ENCODE measurements at regions not wholly inside any gene's neighbourhood (a gene's known extent, or its start where the extent isn't known, plus 50 kb on each side); places are given as distances from the start of the nearest gene placed in this dataset.
"Not testable (repeated sequence)": the region's sequence is repeated elsewhere in the genome, so short reads cannot be mapped to it uniquely, and the experiment has no call there.

DNA sequence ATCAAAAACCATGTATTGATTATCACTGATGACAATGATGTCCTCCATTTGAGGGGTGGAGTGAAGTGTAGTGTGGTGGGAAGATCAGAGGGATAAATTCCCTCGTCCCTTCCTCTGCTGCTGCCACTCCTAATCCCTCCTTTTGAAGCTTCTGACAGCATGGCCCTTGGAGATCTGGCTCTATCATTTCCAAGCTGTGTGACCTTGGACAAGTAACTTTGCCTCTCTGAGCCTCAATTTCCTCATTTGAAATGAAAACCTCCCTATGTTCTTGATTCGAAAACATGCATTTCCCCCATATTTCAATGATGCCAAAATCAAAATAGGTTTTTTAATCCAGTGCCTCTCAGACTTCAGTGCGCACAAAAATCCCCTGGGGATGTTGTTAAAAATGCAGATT, 231.6 kb downstream of the RBM19 start:
- intact Hi-C loops (cut with DNase I, micrococcal nuclease) = no loop called here
- DNase-seq (no peak), ATAC-seq (no peak)

DNA sequence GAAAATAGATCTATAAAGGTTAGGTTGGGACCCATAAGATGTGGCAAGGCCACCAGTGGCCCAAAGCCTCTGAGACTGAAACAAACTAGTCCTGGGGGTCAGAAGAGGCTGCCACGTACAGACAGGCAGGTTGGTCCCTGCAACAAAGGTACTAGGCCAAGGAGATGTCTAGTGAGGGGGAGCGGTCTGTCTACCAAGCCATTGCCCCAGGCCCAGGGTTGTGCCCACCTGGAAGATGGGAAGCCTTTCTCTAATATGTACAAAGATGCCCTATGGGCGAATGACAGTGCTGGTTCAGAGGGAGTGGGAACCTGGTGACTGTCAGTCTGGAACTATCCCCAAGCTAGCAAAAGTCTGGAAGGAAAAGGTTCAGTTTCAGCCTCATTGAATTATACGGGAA, 233.2 kb downstream of the RBM19 start:
- no peak for ATAC-seq

DNA sequence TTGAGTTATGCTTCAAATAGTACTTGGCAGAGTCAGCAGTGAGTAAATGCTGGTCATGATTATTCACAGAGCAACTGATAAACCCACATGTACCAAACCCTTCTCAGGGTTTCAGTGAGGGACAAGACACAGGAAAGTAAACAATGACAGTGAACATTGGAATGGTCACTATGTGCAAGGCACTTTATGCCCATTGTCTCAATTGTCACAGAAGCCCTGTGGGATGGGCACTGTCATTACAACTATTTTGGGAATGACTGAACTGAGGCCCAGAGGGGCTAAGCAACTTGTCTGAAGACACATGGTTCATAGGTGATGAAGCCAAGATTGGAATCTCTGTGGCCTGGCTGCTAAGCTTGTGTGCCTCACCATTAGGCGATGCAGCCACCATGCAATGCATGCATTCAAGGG, 238.5 kb downstream of the RBM19 start:
- intact Hi-C loops (cut with DNase I, micrococcal nuclease) = no loop called here

More for the DNA sequence above, 233.2 kb downstream of the RBM19 start:
- intact Hi-C loops (cut with DNase I, micrococcal nuclease) = no loop called here
- no peak for DNase-seq

DNA sequence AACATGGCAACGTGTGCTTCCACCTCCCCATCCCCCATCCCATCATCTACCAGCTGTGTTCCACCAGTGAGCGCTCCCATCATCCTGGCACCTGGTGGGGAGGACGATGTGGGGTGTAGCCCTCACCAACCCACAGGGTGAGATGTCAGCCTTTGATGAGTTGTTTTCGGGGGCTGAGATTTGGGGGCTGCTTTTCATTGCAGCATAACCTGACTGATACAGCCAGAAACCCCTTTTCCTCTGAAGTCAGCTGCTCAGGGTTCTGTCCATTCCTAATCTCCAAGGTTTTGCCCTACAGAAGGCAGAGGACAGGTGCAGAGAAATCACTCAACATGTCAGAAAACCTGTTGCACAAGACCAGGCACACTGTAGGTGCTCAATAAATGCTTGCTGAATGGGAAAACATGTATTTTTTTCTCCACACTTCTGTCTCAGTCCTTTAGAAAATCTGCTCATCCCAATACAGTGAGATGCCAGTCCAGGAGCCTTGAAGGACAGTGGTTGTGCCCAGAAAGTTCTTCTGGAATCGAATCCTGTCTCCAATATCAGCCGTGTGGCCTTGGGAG, 239.8 kb downstream of the RBM19 start:
- DNase-seq (no peak), ATAC-seq (no peak)
- intact Hi-C loops (cut with DNase I, micrococcal nuclease) = no loop called here

More for the DNA sequence above, 238.5 kb downstream of the RBM19 start:
- ATAC-seq (no peak), DNase-seq (no peak)

DNA sequence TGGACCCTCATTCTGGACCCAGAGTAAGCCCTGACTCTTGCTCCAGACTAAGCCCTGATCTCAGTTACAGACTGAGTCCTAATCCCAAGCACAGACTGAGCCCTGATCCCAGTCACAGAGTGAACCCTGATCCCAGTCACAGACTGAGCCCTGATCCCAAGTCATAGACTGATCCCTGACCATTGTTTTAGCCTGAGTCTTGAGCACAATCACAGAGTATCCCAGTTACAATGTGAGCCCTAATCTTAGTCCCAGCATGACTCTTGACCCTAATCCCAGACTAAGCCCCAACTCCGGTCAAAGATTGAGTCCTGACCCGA, 240.6 kb downstream of the RBM19 start:
- intact Hi-C loops (cut with DNase I, micrococcal nuclease) = no loop called here
- DNase-seq (no peak), ATAC-seq (no peak)

DNA sequence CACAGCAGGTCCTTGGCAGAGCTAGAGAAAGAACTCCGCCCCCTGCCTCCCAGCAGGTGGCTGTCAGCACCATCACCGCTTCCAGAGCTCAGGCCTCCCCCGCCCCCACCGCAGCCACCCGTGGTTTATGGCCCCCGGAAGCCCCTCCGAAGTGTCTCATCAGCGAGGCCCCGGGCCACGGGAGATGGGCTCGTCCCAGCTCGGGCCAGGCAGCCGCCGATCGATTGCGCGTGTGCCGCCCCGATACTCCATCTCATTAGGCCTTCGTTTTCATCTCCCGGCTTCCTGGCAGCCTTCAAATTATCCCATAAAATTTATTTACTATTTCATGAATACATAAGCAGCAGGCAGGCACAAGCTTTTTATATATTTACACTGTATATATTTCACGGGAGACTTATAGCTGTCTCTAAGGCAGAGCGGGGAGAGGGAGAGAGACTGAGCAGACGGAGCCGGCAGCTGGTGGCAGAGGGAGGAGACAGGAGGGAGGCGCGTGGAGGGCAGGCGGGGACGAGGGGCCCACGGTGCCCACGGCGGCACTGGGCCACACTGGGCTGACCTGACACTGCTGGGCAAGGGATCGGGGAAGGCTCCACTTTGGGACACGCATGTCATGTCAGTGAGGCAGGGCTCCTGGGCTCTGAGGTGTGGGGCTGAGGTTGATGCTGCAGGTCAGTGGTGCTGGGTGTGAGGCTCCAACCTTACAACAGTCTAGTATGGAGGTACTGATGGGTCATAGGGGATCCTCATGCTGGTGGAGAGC, 241.2 kb downstream of the RBM19 start:
- DNase-seq (no peak), ATAC-seq (no peak)
- intact Hi-C loops (cut with DNase I, micrococcal nuclease) = no loop called here

DNA sequence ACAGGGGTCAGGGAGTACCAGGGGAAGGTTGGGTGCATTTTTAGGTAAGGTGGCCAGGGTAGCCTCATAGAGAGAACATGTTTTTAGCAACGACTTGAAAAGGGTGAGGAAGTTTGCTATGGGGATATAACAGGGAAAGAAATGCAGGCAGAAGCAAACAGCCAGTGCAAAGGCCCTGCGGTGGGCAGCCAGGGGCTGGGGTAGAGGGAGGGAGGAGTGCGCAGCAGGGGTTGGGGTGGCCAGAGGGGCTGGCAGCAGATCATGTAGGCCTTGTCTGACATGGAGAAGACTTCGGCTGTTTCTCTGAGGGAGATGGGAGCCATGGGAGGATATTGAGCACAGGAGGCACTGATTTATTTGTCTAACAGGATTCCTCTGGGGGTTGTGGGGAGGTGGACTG, 242.5 kb downstream of the RBM19 start:
- intact Hi-C loops (cut with DNase I, micrococcal nuclease) = no loop called here
- no peak for ATAC-seq
- no peak for DNase-seq

DNA sequence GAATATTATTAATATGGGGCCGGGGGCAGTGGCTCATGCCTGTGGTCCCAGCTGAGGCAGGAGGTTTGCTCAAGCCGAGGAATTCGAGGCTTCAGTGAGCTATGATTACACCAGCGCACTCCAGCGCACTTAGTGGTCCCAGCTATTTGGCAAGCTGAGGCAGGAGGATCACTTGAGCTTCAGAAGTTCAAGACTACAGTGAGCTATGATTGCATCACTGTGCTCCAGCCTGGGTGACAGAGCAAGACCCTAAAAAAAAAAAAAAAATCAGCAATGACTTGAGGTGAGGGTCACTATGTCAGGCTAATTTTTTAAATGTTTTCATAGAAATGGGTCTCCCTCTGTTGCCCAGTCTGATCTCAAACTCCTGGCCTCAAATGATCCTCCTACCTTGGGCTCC, 243.4 kb downstream of the RBM19 start:
- intact Hi-C loops (cut with DNase I, micrococcal nuclease) = no loop called here
- ATAC-seq (no peak), DNase-seq (no peak)

DNA sequence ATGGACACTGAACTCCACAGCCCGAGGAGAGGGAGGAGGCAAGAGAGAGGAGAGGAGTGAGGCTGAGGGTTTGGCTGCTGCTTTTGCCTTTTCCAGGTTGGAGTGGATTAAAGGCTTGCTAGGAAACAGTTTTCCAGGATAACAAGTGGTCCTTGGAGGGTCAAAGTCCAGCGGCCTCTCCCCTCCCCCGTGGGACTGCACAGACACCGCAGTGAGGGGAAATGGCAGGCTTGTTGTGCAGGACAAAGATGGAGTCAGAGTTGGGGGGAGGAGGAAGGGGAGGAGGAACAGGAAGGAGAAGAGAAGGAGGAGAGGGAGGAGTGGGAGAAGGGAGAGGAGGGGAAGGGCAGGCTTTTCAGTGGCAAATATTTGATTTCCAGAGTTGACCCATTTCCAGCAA, 245.5 kb downstream of the RBM19 start:
- ATAC-seq (no peak), DNase-seq (no peak)
- intact Hi-C loops (cut with DNase I, micrococcal nuclease) = no loop called here

DNA sequence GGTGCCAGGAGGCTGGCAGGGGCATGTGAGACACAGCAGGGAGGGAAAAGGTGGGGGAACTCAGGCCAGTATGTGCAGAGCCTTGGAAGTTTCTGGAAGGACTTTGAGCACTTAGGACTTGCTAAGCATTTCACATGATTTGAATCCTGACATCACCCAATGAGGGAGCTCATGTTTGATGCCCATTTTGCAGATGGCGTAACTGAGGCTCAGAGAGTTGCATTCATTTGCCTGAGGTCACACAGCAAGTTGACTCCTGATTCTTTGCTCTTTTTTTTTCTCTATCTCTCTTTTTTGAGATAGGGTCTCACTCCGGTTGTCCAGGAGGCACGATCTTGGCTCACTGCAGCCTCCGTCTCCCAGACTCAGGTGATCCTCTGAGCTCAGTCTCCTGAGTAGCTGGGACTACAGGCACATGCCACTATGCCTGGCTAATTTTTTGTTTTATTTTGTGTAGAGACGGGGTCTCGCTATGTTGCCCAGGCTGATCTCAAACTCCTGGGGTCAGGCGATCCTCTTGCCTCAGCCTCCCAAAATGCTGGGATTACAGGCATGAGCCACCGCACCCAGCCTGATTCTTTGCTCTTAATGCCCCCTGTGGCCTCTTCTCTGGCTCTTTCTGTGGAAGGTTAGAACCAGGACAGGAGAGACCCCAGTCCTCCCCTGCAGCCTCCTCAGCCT, 246.1 kb downstream of the RBM19 start:
- DNase-seq = no peak
- intact Hi-C loops (cut with DNase I, micrococcal nuclease) = no loop called here
- ATAC-seq = no peak

DNA sequence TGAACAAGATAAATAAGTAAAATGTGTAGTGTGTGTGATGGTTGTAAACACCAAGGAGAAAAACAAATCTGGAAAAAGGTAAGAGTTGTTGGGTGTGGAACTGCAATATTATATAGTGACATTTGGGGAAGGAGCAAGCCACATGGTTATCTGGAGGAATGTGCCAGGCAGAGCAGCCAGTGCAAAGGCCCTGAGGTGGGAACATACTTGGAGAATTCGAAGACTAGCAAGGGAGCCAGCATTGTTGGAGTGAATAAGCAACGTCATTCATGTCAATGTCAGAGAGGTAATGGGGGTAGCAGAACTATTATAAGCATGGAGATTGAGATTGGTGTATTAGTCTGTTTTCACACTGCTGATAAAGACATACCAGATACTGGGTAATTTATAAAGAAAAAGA, 241.5 kb upstream of the LHX5 start:
- DNase-seq = no peak

DNA sequence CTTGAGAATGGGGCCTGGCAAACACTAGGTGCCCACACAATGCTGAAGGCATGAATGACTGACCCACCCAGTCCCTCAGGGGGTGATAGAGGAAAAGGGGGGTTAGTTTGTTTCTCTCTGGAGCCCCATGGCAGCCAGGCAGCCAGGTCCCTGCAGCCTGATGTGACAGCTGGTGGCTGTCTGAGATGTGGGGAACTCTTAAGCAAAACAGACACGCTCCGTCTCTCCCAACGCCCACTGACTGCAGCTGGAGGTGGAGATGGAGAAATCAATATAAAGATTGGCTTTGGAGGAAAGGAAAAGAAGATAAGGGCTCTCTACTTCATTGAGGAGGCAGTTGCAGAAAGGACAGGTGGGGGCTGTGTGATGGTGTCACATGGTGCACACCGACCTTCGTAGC, 240.8 kb upstream of the LHX5 start:
- intact Hi-C loops (cut with DNase I, micrococcal nuclease) = no loop called here
- ATAC-seq (no peak), DNase-seq (no peak)

More for the DNA sequence above, 241.5 kb upstream of the LHX5 start:
- intact Hi-C loops (cut with DNase I, micrococcal nuclease) = no loop called here
- no peak for ATAC-seq

DNA sequence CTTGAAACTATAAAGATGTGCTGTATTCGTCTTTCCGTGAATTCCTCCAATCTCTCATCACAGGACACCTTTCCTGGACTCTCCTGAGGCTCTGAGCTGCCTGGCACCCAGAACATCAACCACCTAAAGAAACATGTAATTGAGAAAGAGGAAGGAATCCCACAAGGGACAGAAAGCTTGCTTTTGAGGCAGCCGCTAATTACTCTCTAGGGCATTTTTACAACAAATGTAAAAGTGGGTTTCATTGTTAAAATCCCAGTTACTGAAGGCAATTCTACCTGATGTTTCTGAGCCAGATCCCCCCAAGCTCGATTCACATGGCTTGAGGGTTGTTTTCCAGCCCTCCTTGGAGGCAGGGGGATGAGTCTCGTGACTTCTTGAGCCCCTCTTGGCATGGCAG, 238.5 kb upstream of the LHX5 start:
- DNase-seq = no peak
- ATAC-seq = no peak
- intact Hi-C loops (cut with DNase I, micrococcal nuclease) = no loop called here

DNA sequence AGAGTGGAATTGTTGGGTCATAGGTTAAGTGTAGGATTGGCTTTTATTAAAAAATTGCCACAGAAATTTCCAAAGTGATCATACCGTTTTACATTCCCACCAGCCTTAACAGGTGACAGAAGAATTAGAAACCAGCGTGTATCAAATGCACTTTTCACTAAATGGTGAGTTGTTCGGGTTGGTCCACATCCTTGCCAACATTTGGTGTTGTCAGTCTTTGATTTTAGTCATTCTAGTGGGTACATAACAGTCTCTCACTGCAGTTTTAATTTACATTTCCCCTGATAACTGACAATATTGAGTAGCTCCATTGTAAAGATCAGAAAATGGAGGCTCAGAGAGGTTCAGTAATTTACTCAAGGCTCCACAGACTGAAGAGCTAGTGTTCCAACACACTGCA, 237.8 kb upstream of the LHX5 start:
- no peak for ATAC-seq
- no peak for DNase-seq
- intact Hi-C loops (cut with DNase I, micrococcal nuclease) = no loop called here

DNA sequence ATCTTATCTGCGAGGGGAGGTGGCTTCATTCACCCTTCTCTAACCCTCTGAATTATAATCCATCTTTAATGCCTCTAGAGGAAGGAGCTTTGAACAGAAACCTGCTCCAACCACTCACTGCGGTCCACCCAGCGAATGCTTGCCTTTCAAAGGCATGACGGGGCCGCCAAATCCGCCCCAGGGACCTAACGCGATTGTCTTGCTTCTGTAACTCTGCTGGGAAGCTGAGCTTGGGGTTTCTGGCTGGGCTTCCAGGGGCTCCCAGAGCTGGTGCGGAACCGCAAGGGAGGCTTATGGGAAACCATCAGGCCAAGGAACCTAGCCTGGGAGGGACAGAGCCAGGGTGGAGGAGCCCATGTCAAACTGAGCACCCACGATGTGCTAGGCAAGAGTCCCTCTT, 231.2 kb upstream of the LHX5 start:
- DNase-seq = no peak
- intact Hi-C loops (cut with DNase I, micrococcal nuclease) = no loop called here
- no peak for ATAC-seq

DNA sequence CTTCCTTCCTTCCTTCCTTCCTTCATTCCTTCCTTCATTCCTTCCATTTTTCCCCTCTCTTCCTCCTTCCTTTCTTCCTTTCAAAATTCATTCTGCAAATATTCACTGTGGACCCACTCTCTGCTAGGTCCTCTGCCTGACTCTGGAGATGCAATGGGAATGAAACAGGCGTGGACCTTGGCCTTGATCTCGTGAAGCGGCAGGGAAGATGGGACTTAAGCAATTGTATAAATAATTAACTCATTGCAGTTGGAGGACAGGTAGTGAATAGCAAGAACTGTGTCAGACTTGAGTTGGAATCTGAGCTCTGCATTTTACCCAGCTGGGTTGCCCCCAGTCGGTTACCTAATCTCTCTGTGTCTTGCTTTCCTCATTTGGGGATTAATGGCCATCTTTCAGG, 230.6 kb upstream of the LHX5 start:
- ATAC-seq (no peak), DNase-seq (no peak)
- intact Hi-C loops (cut with DNase I, micrococcal nuclease) = no loop called here

DNA sequence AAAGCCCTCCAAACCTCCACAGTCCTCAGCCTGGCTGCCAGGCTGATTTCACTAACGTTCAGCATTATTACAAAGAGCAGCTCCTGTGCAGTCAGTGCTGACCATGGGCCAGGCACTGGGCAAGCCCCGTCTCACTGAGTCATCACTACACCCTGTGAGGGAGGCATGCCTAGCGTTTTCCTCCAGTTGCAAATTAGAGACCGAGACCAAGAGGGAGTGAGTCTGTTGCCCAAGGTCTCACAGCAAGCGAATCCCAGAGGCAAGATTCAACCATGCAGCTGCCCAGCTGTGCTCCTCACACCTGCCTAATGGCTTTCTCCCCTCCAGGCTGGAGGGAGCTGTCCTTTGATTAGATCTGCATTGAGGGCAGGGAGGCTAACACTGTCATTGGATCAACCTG, 229.3 kb upstream of the LHX5 start:
- ATAC-seq (no peak), DNase-seq (no peak)
- intact Hi-C loops (cut with DNase I, micrococcal nuclease) = no loop called here

DNA sequence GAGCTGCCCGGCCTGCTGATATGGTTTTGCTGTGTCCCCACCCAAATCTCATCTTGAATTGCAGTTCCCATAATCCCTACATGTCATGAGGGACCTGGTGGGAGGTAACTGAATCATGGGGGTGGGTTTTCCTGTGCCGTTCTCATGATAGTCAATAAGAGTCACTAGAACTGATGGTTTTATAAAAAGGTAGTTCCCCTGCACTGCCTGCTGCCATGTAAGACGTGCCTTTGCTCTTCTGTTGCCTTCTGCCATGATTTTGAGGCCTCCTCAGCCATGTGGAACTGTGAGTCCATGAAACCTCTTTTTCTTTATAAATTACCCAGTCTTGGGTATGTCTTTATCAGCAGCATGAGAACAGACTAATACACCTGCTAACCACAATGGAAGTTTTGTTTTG, 228.3 kb upstream of the LHX5 start:
- DNase-seq; intact Hi-C loops (cut with DNase I, micrococcal nuclease); ATAC-seq: not testable (repeated sequence)

DNA sequence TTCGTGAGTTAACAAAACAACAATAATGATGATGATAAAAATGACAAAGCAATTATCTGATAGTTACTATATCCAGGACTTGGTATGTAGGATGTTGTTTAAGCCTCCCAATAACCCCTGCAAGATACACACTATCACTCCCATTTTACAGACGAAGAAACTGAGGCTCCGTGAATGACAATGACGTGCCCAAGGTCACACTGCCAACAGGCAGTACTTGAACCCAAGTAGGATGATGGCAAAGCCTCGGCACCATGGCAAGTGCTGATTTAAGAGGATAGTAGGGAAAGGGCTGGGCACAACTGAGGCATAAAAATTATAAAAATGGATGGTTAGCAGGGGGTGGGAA, 226.8 kb upstream of the LHX5 start:
- ATAC-seq (no peak), DNase-seq (no peak)
- intact Hi-C loops (cut with DNase I, micrococcal nuclease) = no loop called here

DNA sequence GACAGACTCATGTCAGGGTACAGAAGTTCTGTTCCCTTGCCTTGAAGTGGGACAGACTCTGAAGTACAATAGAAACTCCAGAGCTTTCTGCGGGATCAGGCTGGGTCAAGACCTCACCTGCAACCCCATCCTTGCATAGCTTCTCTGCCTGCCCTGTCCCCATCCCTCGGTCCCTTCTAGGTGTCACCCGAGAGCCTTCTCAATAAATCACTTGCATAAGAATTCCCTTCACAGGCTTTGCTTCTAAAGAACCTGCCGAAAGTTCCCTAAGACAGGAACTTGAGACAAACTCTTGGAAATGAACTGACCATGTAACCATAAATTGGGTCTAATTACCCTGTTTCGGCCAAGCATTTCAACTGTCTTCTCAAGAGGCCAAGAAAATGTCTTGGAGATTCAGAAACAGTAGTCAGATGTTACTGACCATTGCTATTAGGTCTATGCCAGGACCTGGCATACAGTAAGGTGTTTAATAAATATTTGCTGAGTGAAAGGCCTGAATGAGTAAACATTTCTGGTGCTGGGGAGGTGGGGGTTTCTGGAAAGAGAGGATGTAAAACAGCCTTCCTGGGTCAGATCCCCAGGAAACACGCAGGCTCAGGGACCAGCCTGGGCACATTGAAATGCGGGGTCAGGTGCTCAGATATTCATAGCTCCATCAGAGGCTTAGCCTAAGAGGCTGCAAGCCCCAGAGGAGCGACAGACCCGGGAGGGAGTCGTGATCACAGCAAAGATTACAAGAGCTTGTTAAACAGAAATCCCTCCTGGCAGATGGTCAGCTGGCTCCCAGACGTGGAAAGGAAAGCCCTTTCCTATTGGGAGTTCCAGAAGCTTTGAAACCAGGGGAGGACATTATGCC, 226.2 kb upstream of the LHX5 start:
- DNase-seq (no peak), ATAC-seq (no peak)
- intact Hi-C loops (cut with DNase I, micrococcal nuclease) = no loop called here
